Trophoblast cell (in vitro differentiated cells and primary cell): ENCODE measurements at regions not wholly inside any gene's neighbourhood (a gene's known extent, or its start where the extent isn't known, plus 50 kb on each side); places are given as distances from the start of the nearest gene placed in this dataset.

Source experiments
- DNase-seq, 2 donors: peaks; one replicate each; pipeline ENCODE4 v3.0.0-alpha.2; 2016
- H2AFZ ChIP-seq: 2 replicates; pipeline ENCODE4 v1.6.1; 2013; ENCODE audit warnings: low read length, moderate library complexity, mild to moderate bottlenecking; ENCODE audit not compliant: insufficient read depth, poor library complexity
- H2AK5ac ChIP-seq: 2 replicates; pipeline ENCODE4 v1.6.1; 2013; ENCODE audit warnings: mild to moderate bottlenecking, low read length
- H2BK120ac ChIP-seq: 2 replicates; pipeline ENCODE4 v1.6.1; 2013; ENCODE audit warnings: low read length, mild to moderate bottlenecking, moderate library complexity; ENCODE audit not compliant: insufficient read depth, poor library complexity
- H2BK12ac ChIP-seq: 2 replicates; pipeline ENCODE4 v1.6.1; 2013; ENCODE audit warnings: mild to moderate bottlenecking, low read length, moderate library complexity
- H2BK5ac ChIP-seq: 2 replicates; pipeline ENCODE4 v1.6.1; 2013; ENCODE audit warnings: low read length, low read depth, moderate library complexity, mild to moderate bottlenecking; ENCODE audit not compliant: poor library complexity
- H3K14ac ChIP-seq: 2 replicates; pipeline ENCODE4 v1.6.1; 2013; ENCODE audit warnings: mild to moderate bottlenecking, low read length
- H3K18ac ChIP-seq: 2 replicates; pipeline ENCODE4 v1.6.1; 2013; ENCODE audit warnings: mild to moderate bottlenecking, low read length
- H3K23ac ChIP-seq: 2 replicates; pipeline ENCODE4 v1.6.1; 2013; ENCODE audit warnings: low read length
- H3K27ac ChIP-seq: 2 replicates; pipeline ENCODE4 v1.5.1; 2013; ENCODE audit warnings: low read depth, mild to moderate bottlenecking, inconsistent platforms, low read length, moderate library complexity
- H3K27me3 ChIP-seq: 2 replicates; pipeline ENCODE4 v1.6.1; 2013; ENCODE audit warnings: inconsistent platforms, mild to moderate bottlenecking, low read length, moderate library complexity; ENCODE audit not compliant: insufficient read depth
- H3K36me3 ChIP-seq, 2 experiments: 1 replicate in 1 of 2; 2 replicates in 1 of 2; pipeline ENCODE4 v1.6.1; 2013; ENCODE audit warnings: low read length in 2 of 2, mild to moderate bottlenecking in 2 of 2, moderate library complexity in 1 of 2; ENCODE audit not compliant: insufficient read depth in 2 of 2, control insufficient read depth in 1 of 2
- H3K4ac ChIP-seq: 2 replicates; pipeline ENCODE4 v1.6.1; 2013; ENCODE audit warnings: low read depth, mild to moderate bottlenecking, low read length, moderate library complexity
- H3K4me1 ChIP-seq, 2 experiments: 1 replicate in 1 of 2; 2 replicates in 1 of 2; pipeline ENCODE4 v1.6.1; 2013; ENCODE audit warnings: low read length in 2 of 2, mild to moderate bottlenecking in 2 of 2, moderate library complexity in 1 of 2; ENCODE audit not compliant: insufficient read depth in 2 of 2, control insufficient read depth in 1 of 2
- H3K4me2 ChIP-seq: 2 replicates; pipeline ENCODE4 v1.6.1; 2013; ENCODE audit warnings: inconsistent platforms, mild to moderate bottlenecking, low read length, moderate library complexity
- H3K4me3 ChIP-seq: 2 replicates; pipeline ENCODE4 v1.5.1; 2013; ENCODE audit warnings: mild to moderate bottlenecking, low read depth, low read length, inconsistent platforms
- H3K79me1 ChIP-seq: one replicate; pipeline ENCODE4 v1.6.1; 2013; ENCODE audit warnings: low read length
- H3K79me2 ChIP-seq: 2 replicates; pipeline ENCODE4 v1.6.1; 2013; ENCODE audit warnings: low read length, mild to moderate bottlenecking; ENCODE audit not compliant: control insufficient read depth, insufficient read depth, poor library complexity
- H3K9ac ChIP-seq: 2 replicates; pipeline ENCODE4 v1.6.1; 2013; ENCODE audit warnings: mild to moderate bottlenecking, low read length
- H3K9me3 ChIP-seq: 2 replicates; pipeline ENCODE4 v1.6.1; 2013; ENCODE audit warnings: low read depth, mild to moderate bottlenecking, control low read depth, inconsistent platforms, low read length; ENCODE audit not compliant: insufficient read depth
- H4K12ac ChIP-seq: 2 replicates; pipeline ENCODE4 v1.6.1; 2013; ENCODE audit warnings: low read depth, mild to moderate bottlenecking, low read length, moderate library complexity
- H4K8ac ChIP-seq: 2 replicates; pipeline ENCODE4 v1.6.1; 2013; ENCODE audit warnings: low read depth, mild to moderate bottlenecking, low read length, moderate library complexity
- H4K91ac ChIP-seq: one replicate; pipeline ENCODE4 v1.6.1; 2013; ENCODE audit warnings: low read depth, mild to moderate bottlenecking, low read length, moderate library complexity
- WGBS: extraction: QIAGEN DNeasy Blood & Tissue Kit; methylation state at CpG from one replicate; pipeline ENCODE4 v1.1.7; 2013; ENCODE audit warnings: missing lambda C conversion rate; ENCODE audit not compliant: insufficient read length, insufficient coverage; ENCODE audit errors: extremely low coverage; 5-methylcytosine and 5-hydroxymethylcytosine counted together

DNA sequence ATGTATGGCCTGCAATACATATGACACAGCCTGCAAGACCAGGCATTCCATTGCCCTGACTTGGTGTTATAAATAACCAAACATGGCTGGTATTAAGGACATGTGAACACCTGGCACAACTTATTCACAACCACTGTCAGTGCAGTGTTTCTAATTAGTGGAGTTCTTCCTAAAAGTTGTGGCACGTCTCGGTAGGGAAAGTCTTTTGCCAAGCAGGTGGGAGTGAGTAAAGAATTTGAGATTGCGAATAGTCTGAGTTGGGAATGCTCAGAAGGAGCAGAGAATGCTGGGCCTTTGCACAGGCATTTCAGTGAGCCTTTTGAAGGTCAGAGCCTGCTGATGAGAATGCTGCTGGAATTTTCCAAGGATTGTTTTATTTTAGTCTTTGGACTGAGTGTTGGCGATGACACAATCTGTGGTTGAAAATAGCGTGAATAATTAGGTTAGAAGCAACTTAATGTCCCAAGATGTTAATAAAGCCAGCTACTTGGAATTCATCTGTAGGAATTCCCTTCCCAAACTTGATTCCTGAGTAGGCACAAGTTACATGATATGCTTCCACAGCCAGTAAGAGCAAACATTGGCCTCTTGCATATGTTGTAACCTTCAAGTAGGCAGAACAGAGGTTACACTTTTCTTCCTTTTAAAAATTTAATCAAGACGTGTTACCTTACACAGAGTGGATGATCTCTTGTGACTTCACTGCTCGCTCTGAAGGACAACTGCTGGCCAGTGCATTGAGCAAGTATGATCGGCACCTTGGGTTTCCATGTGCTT, 83.6 kb upstream of the PGRMC2 start:
- Histone ChIP-seq H3K4me2 (no peak overlapping the region), H3K23ac (no peak overlapping the region), H2BK120ac (no peak overlapping the region), H3K14ac (no peak overlapping the region), H3K79me1 (no peaks in the 10 kb centered on the region), H2BK5ac (no peak overlapping the region), H2AFZ (no peak overlapping the region), H3K9me3 (peaks cover 7% of the 10 kb centered on the region), H3K9ac (no peak overlapping the region), H3K36me3 (peaks cover 4 to 5% of the 10 kb centered on the region in 2 experiments), H4K91ac (no peak overlapping the region), H3K27ac (no peak overlapping the region), H3K4me1 (peaks cover 0 to 2% of the 10 kb centered on the region in 2 experiments), H3K79me2 (no peaks in the 10 kb centered on the region), H2BK12ac (no peak overlapping the region), H3K18ac (no peak overlapping the region), H4K12ac (no peak overlapping the region), H3K4me3 (no peak overlapping the region), H2AK5ac (no peak overlapping the region), H3K27me3 (no peaks in the 10 kb centered on the region), H4K8ac (no peak overlapping the region), H3K4ac (no peak overlapping the region)
- peak; percentile 79 to 97 for DNase-seq
- no CpG with 5 or more reads among the region's 8 CpGs for WGBS

DNA sequence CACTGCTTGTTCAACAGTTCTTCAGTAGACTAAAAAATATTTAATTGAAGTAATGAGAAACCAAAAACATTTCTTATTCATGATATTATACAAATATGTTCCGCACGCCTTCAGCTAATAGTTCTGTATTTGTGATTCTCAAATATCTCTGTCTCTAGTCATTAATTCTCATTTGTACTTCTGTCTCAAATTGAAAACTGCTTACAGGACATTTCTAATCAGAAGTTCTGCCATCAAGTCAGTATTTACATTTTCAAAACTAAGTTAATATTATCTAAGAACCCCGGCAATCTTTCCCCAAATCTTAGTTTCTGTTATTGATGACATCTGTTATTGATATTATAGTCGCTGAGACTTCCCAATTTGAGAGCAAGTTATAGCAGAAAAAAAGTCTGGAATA, 78.6 kb upstream of the PGRMC2 start:
- Histone ChIP-seq H3K18ac (no peak overlapping the region), H2AK5ac (no peak overlapping the region), H3K36me3 (peaks cover 4 to 5% of the 10 kb centered on the region in 2 experiments), H3K4me1 (peaks cover 0 to 2% of the 10 kb centered on the region in 2 experiments), H3K4me3 (no peak overlapping the region), H4K12ac (no peak overlapping the region), H3K4me2 (no peak overlapping the region), H3K14ac (no peak overlapping the region), H3K9me3 (peaks cover 7% of the 10 kb centered on the region), H2BK120ac (no peak overlapping the region), H2BK12ac (no peak overlapping the region), H3K27me3 (no peaks in the 10 kb centered on the region), H3K79me1 (no peaks in the 10 kb centered on the region), H2AFZ (no peak overlapping the region), H4K8ac (no peak overlapping the region), H4K91ac (no peak overlapping the region), H3K9ac (no peak overlapping the region), H2BK5ac (no peak overlapping the region), H3K23ac (no peak overlapping the region), H3K4ac (no peak overlapping the region), H3K27ac (no peak overlapping the region), H3K79me2 (no peaks in the 10 kb centered on the region)
- WGBS: no CpG with 5 or more reads among the region's 4 CpGs
- DNase-seq: no peak

DNA sequence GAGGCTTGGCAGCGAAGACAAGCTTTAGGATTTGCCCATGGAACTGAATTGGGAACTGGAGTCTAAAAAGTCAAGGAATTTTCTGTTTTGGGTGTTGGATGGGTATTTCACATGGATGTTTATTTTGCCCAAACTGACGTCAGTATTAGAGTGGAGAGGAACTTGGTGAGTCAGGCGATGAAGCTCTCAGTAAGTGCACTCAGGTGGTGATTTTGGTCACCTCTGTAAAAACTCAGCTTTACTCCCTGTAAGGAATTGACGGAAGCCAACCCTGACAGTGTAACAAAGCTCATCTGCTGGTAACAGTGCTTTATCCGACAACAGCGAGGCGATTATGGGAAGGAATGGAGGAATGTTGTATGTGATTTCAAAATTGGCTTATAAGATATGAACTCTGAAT, 77.0 kb upstream of the PGRMC2 start:
- Histone ChIP-seq H3K79me2 (no peaks in the 10 kb centered on the region), H4K12ac (no peak overlapping the region), H3K4me2 (no peak overlapping the region), H3K9ac (no peak overlapping the region), H2AK5ac (no peak overlapping the region), H3K27me3 (no peaks in the 10 kb centered on the region), H3K14ac (no peak overlapping the region), H3K36me3 (peaks cover 4 to 5% of the 10 kb centered on the region in 2 experiments), H3K23ac (no peak overlapping the region), H3K27ac (no peak overlapping the region), H3K18ac (no peak overlapping the region), H3K4me1 (no peaks in the 10 kb centered on the region), H3K4ac (no peak overlapping the region), H3K4me3 (no peak overlapping the region), H3K9me3 (peaks cover 7% of the 10 kb centered on the region), H2AFZ (no peak overlapping the region), H4K91ac (no peak overlapping the region), H3K79me1 (no peaks in the 10 kb centered on the region), H4K8ac (no peak overlapping the region), H2BK120ac (no peak overlapping the region), H2BK12ac (no peak overlapping the region), H2BK5ac (no peak overlapping the region)
- DNase-seq: no peak
- WGBS: no CpG with 5 or more reads among the region's 7 CpGs

DNA sequence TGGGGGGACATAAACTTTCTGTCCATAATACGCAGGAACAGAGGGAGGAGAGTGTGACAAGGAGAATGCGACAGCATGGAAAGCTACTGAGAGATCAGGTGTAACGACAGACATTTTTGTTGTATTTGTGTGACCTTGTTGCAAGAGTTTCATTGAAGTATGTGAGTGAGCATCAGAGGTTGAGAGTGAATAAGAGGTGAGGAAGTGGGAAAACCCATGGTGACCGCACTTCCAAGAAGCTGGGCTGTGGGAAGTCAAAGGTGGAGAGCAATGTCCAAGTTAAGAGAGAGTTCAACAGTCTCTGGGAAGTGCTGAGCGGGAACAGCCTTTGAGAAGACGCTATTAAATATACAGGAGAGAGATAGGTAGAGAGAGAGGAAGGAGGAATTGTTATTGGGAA, 76.4 kb upstream of the PGRMC2 start:
- Histone ChIP-seq H4K8ac (no peak overlapping the region), H2AFZ (no peak overlapping the region), H3K18ac (no peak overlapping the region), H2AK5ac (no peak overlapping the region), H2BK12ac (no peak overlapping the region), H3K4me1 (no peaks in the 10 kb centered on the region), H3K23ac (no peak overlapping the region), H3K4ac (no peak overlapping the region), H2BK120ac (no peak overlapping the region), H2BK5ac (no peak overlapping the region), H3K4me3 (no peak overlapping the region), H3K79me2 (no peaks in the 10 kb centered on the region), H4K91ac (no peak overlapping the region), H3K4me2 (no peak overlapping the region), H3K9me3 (peaks cover 3% of the 10 kb centered on the region), H3K79me1 (no peaks in the 10 kb centered on the region), H3K27me3 (no peaks in the 10 kb centered on the region), H3K14ac (no peak overlapping the region), H3K36me3 (peaks cover 0 to 1% of the 10 kb centered on the region in 2 experiments), H3K9ac (no peak overlapping the region), H4K12ac (no peak overlapping the region), H3K27ac (no peak overlapping the region)
- DNase-seq: no peak
- no CpG with 5 or more reads among the region's 6 CpGs for WGBS
